Endothelial cell of umbilical vein (primary cell): ENCODE measurements at regions not wholly inside any gene's neighbourhood (a gene's known extent, or its start where the extent isn't known, plus 50 kb on each side); places are given as distances from the start of the nearest gene placed in this dataset.

Experiments
- BruUV-seq: library from RNA; stranded (reverse); fragments of 400-500 nt; replicated peaks from 2 replicates; lab custom pipeline; 2021; lab: Mats Ljungman, UMichigan
- CTCF ChIA-PET: fragments of 300-600, 350-600 bp; sonication (Branson Sonifier 250); formaldehyde crosslinking; loops from one replicate; lab custom pipeline; 2021; ENCODE audit warnings: antibody characterized with exemption, inconsistent platforms; lab: Charles Lee
- POLR2A ChIA-PET: fragments of 300-600, 350-600 bp; sonication (Branson Sonifier 250); formaldehyde crosslinking; loops from one replicate; lab custom pipeline; 2021; ENCODE audit warnings: antibody characterized with exemption, inconsistent platforms; lab: Charles Lee
- DNase-seq: peaks from one replicate; pipeline ENCODE4 v3.0.0-alpha.2; 2011; ENCODE audit warnings: low read depth, low spot score
- FAIRE-seq: peaks from 2 replicates; lab custom pipeline; 2011; peaks lifted over from hg19 to GRCh38; lab: Jason Lieb, UNC
- H2AFZ ChIP-seq: 2 replicates; pipeline ENCODE4 v1.6.0; 2012; ENCODE audit warnings: low read depth, low read length, control low read depth, inconsistent platforms
- H3K27ac ChIP-seq: 2 replicates; pipeline ENCODE4 v1.5.1; 2011; ENCODE audit warnings: low read depth, mild to moderate bottlenecking, control low read depth, low read length, moderate library complexity; ENCODE audit not compliant: insufficient read depth
- H3K27me3 ChIP-seq, 2 experiments: 2 replicates each; pipeline versions ENCODE4 v1.6.0 to v1.6.1; 2011; ENCODE audit warnings: low read length in 2 of 2, mixed read lengths in 1 of 2; ENCODE audit not compliant: control insufficient read depth in 2 of 2, insufficient read depth in 2 of 2
- H3K36me3 ChIP-seq, 2 experiments: 2 replicates in 1 of 2; 3 replicates in 1 of 2; pipeline ENCODE4 v1.5.1; 2011; ENCODE audit warnings: low read length in 2 of 2, mild to moderate bottlenecking in 1 of 2, moderate library complexity in 1 of 2; ENCODE audit not compliant: control insufficient read depth in 2 of 2, insufficient read depth in 2 of 2; ENCODE audit errors: extremely low read depth in 1 of 2
- H3K4me1 ChIP-seq: 3 replicates; pipeline ENCODE4 v1.5.1; 2011; ENCODE audit warnings: mild to moderate bottlenecking, low read length; ENCODE audit not compliant: control insufficient read depth, insufficient read depth; ENCODE audit errors: extremely low read depth
- H3K4me2 ChIP-seq: 2 replicates; pipeline ENCODE4 v1.6.1; 2011; ENCODE audit warnings: low read length, control low read depth, mixed read lengths; ENCODE audit not compliant: insufficient read depth
- H3K4me3 ChIP-seq, 3 experiments: fragments of 200-600 bp in 1 of 3; sonication (generic), shearing (Covaris generic) in 1 of 3; replicated peaks in 1 of 3; 2 replicates each; pipeline ENCODE4 v1.5.1; 2011 to 2016; ENCODE audit warnings: control low read depth in 3 of 3, low read length in 3 of 3, mild to moderate bottlenecking in 2 of 3, inconsistent platforms in 1 of 3, low read depth in 1 of 3, moderate library complexity in 1 of 3; ENCODE audit not compliant: insufficient read depth in 1 of 3
- H3K79me2 ChIP-seq: 2 replicates; pipeline ENCODE4 v1.6.0; 2012; ENCODE audit warnings: low read length, inconsistent platforms; ENCODE audit not compliant: control insufficient read depth, insufficient read depth
- H3K9ac ChIP-seq: replicated peaks from 2 replicates; pipeline ENCODE3; 2011; ENCODE audit warnings: low read length, control low read depth; ENCODE audit not compliant: insufficient read depth; ENCODE audit errors: extremely low read depth
- H3K9me1 ChIP-seq: replicated peaks from 3 replicates; pipeline ENCODE4 v1.6.0; 2011; ENCODE audit warnings: mild to moderate bottlenecking, low read length; ENCODE audit not compliant: control insufficient read depth, insufficient read depth; ENCODE audit errors: extremely low read depth
- H3K9me3 ChIP-seq: replicated peaks from 2 replicates; pipeline ENCODE4 v1.5.1; 2012; ENCODE audit warnings: low read length, inconsistent platforms; ENCODE audit not compliant: control insufficient read depth, insufficient read depth
- H4K20me1 ChIP-seq: replicated peaks from 2 replicates; pipeline ENCODE3; 2011; ENCODE audit warnings: mild to moderate bottlenecking, low read length; ENCODE audit not compliant: control insufficient read depth, insufficient read depth; ENCODE audit errors: extremely low read depth
- CTCF ChIP-seq, 2 donors: IDR thresholded peaks; 1 replicate in 1 of 2; 2 replicates in 1 of 2; pipeline ENCODE4 v1.5.1; 2011; ENCODE audit warnings: low read length in 2 of 2, mild to moderate bottlenecking in 2 of 2, moderate library complexity in 2 of 2, control low read depth in 1 of 2, inconsistent platforms in 1 of 2, low read depth in 1 of 2; ENCODE audit not compliant: insufficient read depth in 1 of 2; ENCODE audit errors: extremely low read depth in 1 of 2
- EZH2 ChIP-seq: IDR thresholded peaks from 2 replicates; pipeline ENCODE4 v1.6.1; 2012; ENCODE audit warnings: borderline replicate concordance, low read depth, mild to moderate bottlenecking, moderate library complexity, low read length, inconsistent platforms; ENCODE audit not compliant: severe bottlenecking
- FOS ChIP-seq: IDR thresholded peaks from 2 replicates; pipeline ENCODE4 v1.6.1; 2011; ENCODE audit warnings: mild to moderate bottlenecking, low read length, moderate library complexity, borderline replicate concordance; ENCODE audit not compliant: insufficient read depth
- GATA2 ChIP-seq: IDR thresholded peaks from 2 replicates; pipeline ENCODE4 v1.7.0; 2011; ENCODE audit warnings: low read depth, mild to moderate bottlenecking, moderate library complexity, mixed read lengths, low read length; ENCODE audit not compliant: insufficient read length, insufficient read depth
- JUN ChIP-seq: IDR thresholded peaks from 2 replicates; pipeline ENCODE4 v1.6.1; 2011; ENCODE audit warnings: borderline replicate concordance, low read depth; ENCODE audit not compliant: insufficient read length, insufficient read depth
- MAX ChIP-seq: IDR thresholded peaks from 2 replicates; pipeline ENCODE4 v1.6.1; 2011; ENCODE audit not compliant: insufficient read depth, insufficient read length
- MYC ChIP-seq: IDR thresholded peaks from one replicate; pipeline ENCODE4 v1.6.1; 2011; ENCODE audit warnings: mild to moderate bottlenecking, low read depth, low read length
- POLR2A ChIP-seq: IDR thresholded peaks from 2 replicates; pipeline ENCODE4 v1.6.1; 2012; ENCODE audit warnings: low read depth, mild to moderate bottlenecking, control low read depth, low read length
- POLR2AphosphoS5 ChIP-seq: IDR thresholded peaks from 2 replicates; pipeline ENCODE4 v1.6.1; 2012; ENCODE audit warnings: low read depth, mild to moderate bottlenecking, control low read depth, low read length, moderate library complexity; ENCODE audit not compliant: insufficient read depth
- dilution Hi-C: fragments of 300-500 bp; cut with MboI; formaldehyde crosslinking; loops from one replicate; pipeline ENCODE4 v1.15.0; 2019; ENCODE audit warnings: low sequenced_read_pairs; ENCODE audit not compliant: extremely low pct_ligation_motif_present
- intact Hi-C: fragments of 100-400 bp; cut with micrococcal nuclease; formaldehyde crosslinking; loops from one replicate; pipeline ENCODE4 v1.10.0; 2022

- Histone ChIP-seq H3K9me3 (peaks cover 1% of the 10 kb centered on the region), H3K36me3 (no peaks in the 10 kb centered on the region), H4K20me1 (no peaks in the 10 kb centered on the region), H3K9ac (no peak overlapping the region), H3K27ac (no peak overlapping the region), H3K9me1 (no peaks in the 10 kb centered on the region), H3K79me2 (no peaks in the 10 kb centered on the region), H3K27me3 (no peaks in the 10 kb centered on the region), H2AFZ (no peak overlapping the region), H3K4me3 (no peak overlapping the region), H3K4me2 (no peak overlapping the region), H3K4me1 (no peaks in the 10 kb centered on the region)
- dilution Hi-C loops (no loop called here), intact Hi-C loops (no loop called here)
- FAIRE-seq (no peak), DNase-seq (no peak)
- TF ChIP-seq POLR2A (no peak), MYC (no peak), CTCF (IDR thresholded peaks at IDR 0.05; ENCODE audit: extremely low read depth in 1 of 2, insufficient read depth in 1 of 2, low read depth in 1 of 2, low read length in 2 of 2) (no peak), JUN (no peak), FOS (no peak), EZH2 (no peak), GATA2 (no peak), MAX (no peak), POLR2AphosphoS5 (no peak)
- no TSS peak for BruUV-seq
- POLR2A ChIA-PET = no interaction called here
- CTCF ChIA-PET = no interaction called here
These were observed 857.2 kb downstream of the TBC1D22A start for GRCh38 chr22:47619631-47620030.
